Hepatocyte (in vitro differentiated cells): ENCODE measurements at regions not wholly inside any gene's neighbourhood (a gene's known extent, or its start where the extent isn't known, plus 50 kb on each side); places are given as distances from the start of the nearest gene placed in this dataset.

Source experiments
- DNase-seq: peaks from one replicate; pipeline ENCODE4 v3.0.0-alpha.2; 2016; ENCODE audit warnings: low spot score
- H2AFZ ChIP-seq: fragments of 200-600 bp; sonication (generic); 2 replicates; pipeline ENCODE4 v1.6.0; 2016; ENCODE audit warnings: antibody characterized with exemption, mild to moderate bottlenecking
- H3K27ac ChIP-seq: fragments of 200-600 bp; sonication (generic); 2 replicates; pipeline ENCODE4 v1.5.1; 2016; ENCODE audit warnings: mild to moderate bottlenecking
- H3K27me3 ChIP-seq: fragments of 200-600 bp; sonication (generic); 2 replicates; pipeline ENCODE4 v1.6.1; 2016
- H3K36me3 ChIP-seq: fragments of 200-600 bp; sonication (generic); replicated peaks from 2 replicates; pipeline ENCODE4 v1.5.1; 2016; ENCODE audit warnings: low read depth; ENCODE audit not compliant: insufficient read depth
- H3K4me1 ChIP-seq: fragments of 200-600 bp; sonication (generic); 2 replicates; pipeline ENCODE4 v1.5.1; 2016; ENCODE audit warnings: mild to moderate bottlenecking, moderate library complexity; ENCODE audit not compliant: insufficient read depth
- H3K4me2 ChIP-seq: fragments of 200-600 bp; sonication (generic); 2 replicates; pipeline ENCODE4 v1.6.0; 2016
- H3K4me3 ChIP-seq: fragments of 200-600 bp; sonication (generic); 2 replicates; pipeline ENCODE4 v1.5.1; 2016; ENCODE audit warnings: mild to moderate bottlenecking
- H3K79me2 ChIP-seq: fragments of 200-600 bp; sonication (generic); 2 replicates; pipeline ENCODE4 v1.6.0; 2017; ENCODE audit warnings: mild to moderate bottlenecking
- H3K9me2 ChIP-seq: fragments of 200-600 bp; sonication (generic); replicated peaks from 2 replicates; pipeline ENCODE4 v1.6.0; 2017; ENCODE audit warnings: mild to moderate bottlenecking; ENCODE audit not compliant: insufficient read depth
- H3K9me3 ChIP-seq: fragments of 200-600 bp; sonication (generic); 2 replicates; pipeline ENCODE4 v1.5.1; 2016; ENCODE audit warnings: low read depth, mild to moderate bottlenecking
- H4K20me1 ChIP-seq: fragments of 200-600 bp; sonication (generic); 2 replicates; pipeline ENCODE4 v1.6.0; 2016; ENCODE audit warnings: mild to moderate bottlenecking; ENCODE audit not compliant: insufficient read depth, poor library complexity, severe bottlenecking
- CTCF ChIP-seq: fragments of 200-600 bp; sonication (generic); IDR thresholded peaks from 2 replicates; pipeline ENCODE4 v1.5.1; 2016; ENCODE audit warnings: antibody characterized with exemption, mild to moderate bottlenecking; ENCODE audit not compliant: poor library complexity
- EZH2 ChIP-seq: fragments of 200-600 bp; sonication (generic); IDR thresholded peaks from 2 replicates; pipeline ENCODE4 v1.6.1; 2016; ENCODE audit warnings: antibody characterized with exemption, mild to moderate bottlenecking, borderline replicate concordance
- EZH2phosphoT487 ChIP-seq: fragments of 200-600 bp; sonication (generic); IDR thresholded peaks from one replicate; pipeline ENCODE4 v1.6.1; 2018; ENCODE audit warnings: antibody characterized with exemption, mild to moderate bottlenecking, low read depth, moderate library complexity; ENCODE audit not compliant: unreplicated experiment, severe bottlenecking
- WGBS: methylation state at CpG from one replicate; pipeline ENCODE4 v1.1.6; 2016; ENCODE audit warnings: low lambda C conversion rate; ENCODE audit errors: missing lambda C conversion rate; 5-methylcytosine and 5-hydroxymethylcytosine counted together

DNA sequence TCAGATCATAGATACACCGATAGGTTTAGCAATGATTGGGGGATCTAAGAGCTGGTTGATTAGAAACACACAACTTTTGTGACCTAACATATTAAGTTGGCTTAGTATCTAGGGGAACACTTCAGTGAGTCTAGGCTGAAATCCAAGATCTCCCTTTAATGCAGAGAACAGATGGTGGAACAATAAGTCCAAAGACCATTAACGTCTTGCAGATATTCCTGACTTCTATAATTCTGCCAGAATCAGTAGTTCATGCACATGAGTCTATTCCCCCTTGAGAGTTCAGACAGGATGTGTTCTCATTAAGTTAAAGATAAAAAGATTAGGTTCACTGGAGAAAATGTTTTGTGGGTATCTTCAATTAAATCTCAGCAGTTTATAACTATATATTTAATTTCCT is 506.5 kb downstream of the TSN start:
- no peaks in the 10 kb centered on the region for H3K4me1 ChIP-seq
- WGBS: 58% methylated on average over 2 of the region's 2 CpGs

GRCh38 chr2:122263746-122264145 is 508.3 kb downstream of the TSN start:
- Histone ChIP-seq H3K36me3 (no peaks in the 10 kb centered on the region), H3K4me1 (no peaks in the 10 kb centered on the region), H3K9me3 (no peaks in the 10 kb centered on the region), H3K27me3 (no peaks in the 10 kb centered on the region), H3K9me2 (no peaks in the 10 kb centered on the region), H3K4me2 (no peak overlapping the region), H3K27ac (no peak overlapping the region), H4K20me1 (no peaks in the 10 kb centered on the region), H2AFZ (no peak overlapping the region), H3K4me3 (no peak overlapping the region), H3K79me2 (no peaks in the 10 kb centered on the region)
- DNase-seq: no peak
- no peak for TF ChIP-seq EZH2
- 71% methylated on average over 1 of the region's 1 CpG for WGBS

More for the DNA sequence above, 506.5 kb downstream of the TSN start:
- no peaks in the 10 kb centered on the region for H3K9me3 ChIP-seq
- no peaks in the 10 kb centered on the region for H3K79me2 ChIP-seq
- no peak overlapping the region for H3K4me3 ChIP-seq
- H3K4me2 ChIP-seq: no peak overlapping the region
- H3K36me3 ChIP-seq: no peaks in the 10 kb centered on the region
- H4K20me1 ChIP-seq: no peaks in the 10 kb centered on the region
- TF ChIP-seq EZH2: no peak
- TF ChIP-seq EZH2phosphoT487: no peak
- no peak for TF ChIP-seq CTCF
- H3K9me2 ChIP-seq: no peaks in the 10 kb centered on the region
- H2AFZ ChIP-seq: no peak overlapping the region
- DNase-seq: no peak
- H3K27ac ChIP-seq: no peak overlapping the region
- no peaks in the 10 kb centered on the region for H3K27me3 ChIP-seq

- no peaks in the 10 kb centered on the region for H3K9me2 ChIP-seq
- H2AFZ ChIP-seq: no peak overlapping the region
- WGBS: 59% methylated on average over 1 of the region's 1 CpG
- no peaks in the 10 kb centered on the region for H3K36me3 ChIP-seq
- H3K9me3 ChIP-seq: no peaks in the 10 kb centered on the region
- no peak overlapping the region for H3K4me2 ChIP-seq
- H3K4me1 ChIP-seq: no peaks in the 10 kb centered on the region
- DNase-seq: no peak
- H3K79me2 ChIP-seq: no peaks in the 10 kb centered on the region
- no peaks in the 10 kb centered on the region for H3K27me3 ChIP-seq
- no peak overlapping the region for H3K27ac ChIP-seq
- no peaks in the 10 kb centered on the region for H4K20me1 ChIP-seq
- TF ChIP-seq EZH2 (no peak), CTCF (no peak)
- H3K4me3 ChIP-seq: no peak overlapping the region
Measured at GRCh38 chr2:122266636-122267035, 511.2 kb downstream of the TSN start.

- Histone ChIP-seq H3K36me3 (no peaks in the 10 kb centered on the region), H3K79me2 (no peaks in the 10 kb centered on the region), H3K4me3 (no peak overlapping the region), H3K9me3 (no peaks in the 10 kb centered on the region), H4K20me1 (no peaks in the 10 kb centered on the region), H3K27ac (no peak overlapping the region), H3K9me2 (no peaks in the 10 kb centered on the region), H3K4me2 (no peak overlapping the region), H2AFZ (no peak overlapping the region), H3K27me3 (no peaks in the 10 kb centered on the region), H3K4me1 (no peaks in the 10 kb centered on the region)
- 98% methylated on average over 5 of the region's 5 CpGs for WGBS
- TF ChIP-seq EZH2: no peak
- no peak for TF ChIP-seq CTCF
- no peak for TF ChIP-seq EZH2phosphoT487
- no peak for DNase-seq
Measured at GRCh38 chr2:122267947-122268346, 512.5 kb downstream of the TSN start.
